A549 (cell line): ENCODE measurements at regions not wholly inside any gene's neighbourhood (a gene's known extent, or its start where the extent isn't known, plus 50 kb on each side); places are given as distances from the start of the nearest gene placed in this dataset.
"Not testable (repeated sequence)": the region's sequence is repeated elsewhere in the genome, so short reads cannot be mapped to it uniquely, and the experiment has no call there.

Experiments used
- CEBPB ChIP-seq, 2 experiments: fragments of >200 bp in 1 of 2; sonication (Bioruptor Twin) in 1 of 2; formaldehyde crosslinking in 1 of 2; IDR thresholded peaks; 2 replicates each; pipeline ENCODE4 v1.6.1; 2012 to 2016
- CTCF ChIP-seq: fragments of >200 bp; sonication (Bioruptor Twin); formaldehyde crosslinking; IDR thresholded peaks from 3 replicates; pipeline ENCODE4 v1.5.1; 2016
- EP300 ChIP-seq, 2 experiments: fragments of >200 bp; sonication (Bioruptor Twin); formaldehyde crosslinking; IDR thresholded peaks; 2 replicates in 1 of 2; 3 replicates in 1 of 2; pipeline ENCODE4 v1.6.1; 2016 to 2017
- JUN ChIP-seq, 2 experiments: fragments of >200 bp; sonication (Bioruptor Twin); formaldehyde crosslinking; IDR thresholded peaks; 2 replicates in 1 of 2; 3 replicates in 1 of 2; pipeline ENCODE4 v1.6.1; 2016 to 2017
- KDM5A ChIP-seq: fragments of 200-600 bp; sonication (generic); IDR thresholded peaks from 2 replicates; pipeline ENCODE4 v1.6.1; 2016; ENCODE audit warnings: antibody characterized with exemption, mild to moderate bottlenecking
- POLR2A ChIP-seq: IDR thresholded peaks from 2 replicates; pipeline ENCODE4 v1.6.1; 2012; ENCODE audit warnings: mild to moderate bottlenecking, low read length
- RFX5 ChIP-seq: fragments of 450-650 bp; IDR thresholded peaks from 2 replicates; pipeline ENCODE4 v1.7.1; 2014; ENCODE audit warnings: antibody characterized with exemption, mild to moderate bottlenecking, moderate library complexity

GRCh38 chr7:92942706-92943105, 106.3 kb upstream of the CDK6 start:
- not testable (repeated sequence) for TF ChIP-seq KDM5A; JUN (IDR thresholded peaks at IDR 0.05); CTCF; CEBPB (IDR thresholded peaks at IDR 0.05); POLR2A; EP300 (IDR thresholded peaks at IDR 0.05); RFX5
